Mesodermal cell (in vitro differentiated cells): ENCODE measurements at regions not wholly inside any gene's neighbourhood (a gene's known extent, or its start where the extent isn't known, plus 50 kb on each side); places are given as distances from the start of the nearest gene placed in this dataset.
"Not testable (repeated sequence)": the region's sequence is repeated elsewhere in the genome, so short reads cannot be mapped to it uniquely, and the experiment has no call there.

Experiments used
- H3K27ac ChIP-seq: 2 replicates; pipeline ENCODE4 v1.7.0; 2013; ENCODE audit warnings: mild to moderate bottlenecking, low read depth, low read length, moderate library complexity; ENCODE audit not compliant: severe bottlenecking
- H3K36me3 ChIP-seq: 2 replicates; pipeline ENCODE4 v1.7.1; 2013; ENCODE audit warnings: mild to moderate bottlenecking, low read length, moderate library complexity; ENCODE audit not compliant: control insufficient read depth, insufficient read depth
- H3K4me1 ChIP-seq: one replicate; pipeline ENCODE4 v1.7.1; 2013; ENCODE audit warnings: mild to moderate bottlenecking, low read length; ENCODE audit not compliant: insufficient read depth, control insufficient read depth, poor library complexity, severe bottlenecking
- H3K4me3 ChIP-seq: 2 replicates; pipeline ENCODE4 v1.7.0; 2013; ENCODE audit warnings: low read length, control low read depth, mild to moderate bottlenecking; ENCODE audit not compliant: insufficient read depth, poor library complexity, severe bottlenecking; ENCODE audit errors: extremely low read depth
- H3K9me3 ChIP-seq: 2 replicates; pipeline ENCODE4 v1.7.1; 2013; ENCODE audit warnings: mild to moderate bottlenecking, low read length, moderate library complexity; ENCODE audit not compliant: control insufficient read depth
- WGBS, 2 experiments: methylation state at CpG; one replicate each; pipeline ENCODE4 v1.1.5; 2013; ENCODE audit warnings: missing lambda C conversion rate in 2 of 2; ENCODE audit not compliant: insufficient coverage in 2 of 2; 5-methylcytosine and 5-hydroxymethylcytosine counted together

GRCh38 chr3:174538151-174538550, 321.0 kb upstream of the NAALADL2 start:
- 66% methylated on average over 3 of the region's 3 CpGs; no CpG with 5 or more reads in 1 of the 2 experiments for WGBS, 2 experiments
- H3K9me3 ChIP-seq = no peaks in the 10 kb centered on the region
- no peak overlapping the region for H3K27ac ChIP-seq
- no peaks in the 10 kb centered on the region for H3K4me1 ChIP-seq
- H3K36me3 ChIP-seq = no peaks in the 10 kb centered on the region
- H3K4me3 ChIP-seq = no peak overlapping the region

GRCh38 chr3:174540116-174540908, 318.8 kb upstream of the NAALADL2 start:
- H3K4me1 ChIP-seq = no peaks in the 10 kb centered on the region
- no peak overlapping the region for H3K27ac ChIP-seq
- H3K4me3 ChIP-seq = no peak overlapping the region
- no peaks in the 10 kb centered on the region for H3K36me3 ChIP-seq
- WGBS, 2 experiments = 17 to 70% methylated on average over 1 to 3 of the region's 3 CpGs
- H3K9me3 ChIP-seq = no peaks in the 10 kb centered on the region

GRCh38 chr3:174541708-174542315, 317.3 kb upstream of the NAALADL2 start:
- no peaks in the 10 kb centered on the region for H3K4me1 ChIP-seq
- H3K27ac ChIP-seq = no peak overlapping the region
- 86 to 100% methylated on average over 1 of the region's 2 CpGs for WGBS, 2 experiments
- no peaks in the 10 kb centered on the region for H3K36me3 ChIP-seq
- no peaks in the 10 kb centered on the region for H3K9me3 ChIP-seq
- no peak overlapping the region for H3K4me3 ChIP-seq

- Histone ChIP-seq H3K9me3 (no peaks in the 10 kb centered on the region), H3K27ac (no peak overlapping the region), H3K4me3 (no peak overlapping the region), H3K4me1 (no peaks in the 10 kb centered on the region), H3K36me3 (no peaks in the 10 kb centered on the region)
- WGBS, 2 experiments = no CpG with 5 or more reads among the region's 2 CpGs
Observed at GRCh38 chr3:174547801-174548435, 311.2 kb upstream of the NAALADL2 start.

GRCh38 chr3:174548841-174549623, 310.1 kb upstream of the NAALADL2 start:
- H3K9me3 ChIP-seq = no peaks in the 10 kb centered on the region
- WGBS, 2 experiments = 77 to 88% methylated on average over 2 to 3 of the region's 4 CpGs
- H3K27ac ChIP-seq = no peak overlapping the region
- H3K4me3 ChIP-seq = no peak overlapping the region
- no peaks in the 10 kb centered on the region for H3K4me1 ChIP-seq
- H3K36me3 ChIP-seq = no peaks in the 10 kb centered on the region

DNA sequence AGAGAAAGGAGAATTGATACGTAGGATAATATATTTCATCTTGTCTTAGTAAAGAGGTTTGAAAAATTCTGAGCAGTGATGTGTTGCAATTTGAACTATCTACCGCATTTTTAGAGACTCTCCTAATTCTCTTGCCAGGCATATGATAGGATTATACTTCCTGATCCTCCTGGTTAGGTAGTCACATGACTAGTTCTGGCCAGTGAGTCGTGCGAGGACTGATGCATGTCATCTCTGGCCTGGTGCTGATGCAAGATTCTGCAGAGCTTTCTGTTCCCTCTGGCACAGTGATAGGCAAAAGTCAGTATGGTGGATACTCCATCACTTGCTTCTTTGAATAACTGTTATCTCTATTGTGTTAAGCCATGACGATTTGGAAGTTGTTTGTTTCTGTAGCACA, 277.6 kb upstream of the NAALADL2 start:
- Histone ChIP-seq H3K36me3 (no peaks in the 10 kb centered on the region), H3K4me1 (no peaks in the 10 kb centered on the region), H3K4me3 (no peak overlapping the region), H3K9me3 (no peaks in the 10 kb centered on the region), H3K27ac (no peak overlapping the region)
- 88 to 100% methylated on average over 3 of the region's 5 CpGs for WGBS, 2 experiments

DNA sequence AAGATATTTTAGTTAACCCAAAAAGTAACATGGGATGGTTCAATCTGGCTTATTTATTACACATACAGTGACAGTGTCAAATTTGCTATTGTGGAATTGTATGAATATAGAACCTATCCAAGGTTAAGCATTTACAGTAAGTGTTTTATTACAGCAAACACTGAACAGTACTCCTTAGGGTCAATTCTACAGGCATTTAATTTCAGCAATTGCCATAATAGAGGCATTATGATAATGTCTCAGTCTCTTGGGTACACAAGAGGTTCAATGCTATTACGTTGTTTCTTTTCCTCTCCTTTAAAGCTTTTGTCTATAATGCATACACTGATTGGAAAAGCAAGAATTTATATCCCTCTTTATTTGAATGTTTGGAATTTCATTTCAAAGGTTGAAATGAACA, 275.7 kb upstream of the NAALADL2 start:
- no peak overlapping the region for H3K4me3 ChIP-seq
- H3K36me3 ChIP-seq = no peaks in the 10 kb centered on the region
- no peaks in the 10 kb centered on the region for H3K9me3 ChIP-seq
- H3K4me1 ChIP-seq = no peaks in the 10 kb centered on the region
- no peak overlapping the region for H3K27ac ChIP-seq
- WGBS, 2 experiments = no CpG with 5 or more reads among the region's 1 CpG

GRCh38 chr3:174587137-174587536, 272.0 kb upstream of the NAALADL2 start:
- not testable (repeated sequence) for H3K9me3 ChIP-seq, H3K27ac ChIP-seq, H3K36me3 ChIP-seq, H3K4me3 ChIP-seq, H3K4me1 ChIP-seq
- no CpG with 5 or more reads among the region's 1 CpG for WGBS, 2 experiments

DNA sequence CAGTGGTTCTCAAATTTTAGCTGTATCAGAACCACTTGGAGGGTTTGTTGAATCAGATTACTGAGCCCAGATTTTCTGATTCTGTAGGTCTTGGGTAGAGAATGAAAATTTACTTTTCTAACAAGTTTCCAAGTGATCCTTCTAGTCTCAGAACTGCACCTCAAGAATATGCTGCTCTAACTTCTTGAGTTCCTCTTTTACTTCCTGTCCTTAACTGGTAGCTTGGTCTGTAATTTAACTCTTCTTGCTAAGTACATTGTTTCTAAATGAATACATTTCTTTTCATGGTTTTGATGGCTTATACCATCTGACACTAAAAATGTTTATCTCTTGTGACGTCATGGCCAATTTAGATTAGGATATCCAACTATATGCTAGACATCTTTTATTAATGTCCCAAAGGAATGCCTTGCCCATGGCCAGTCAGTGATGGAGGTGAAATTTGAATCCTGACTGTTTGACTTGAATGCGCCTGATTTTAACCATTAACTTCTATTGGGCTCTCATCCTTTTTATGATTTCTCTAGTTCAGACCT, 262.6 kb upstream of the NAALADL2 start:
- H3K4me1 ChIP-seq = no peaks in the 10 kb centered on the region
- H3K36me3 ChIP-seq = no peaks in the 10 kb centered on the region
- H3K27ac ChIP-seq = no peak overlapping the region
- no peak overlapping the region for H3K4me3 ChIP-seq
- no CpG with 5 or more reads among the region's 2 CpGs for WGBS, 2 experiments
- H3K9me3 ChIP-seq = no peaks in the 10 kb centered on the region

DNA sequence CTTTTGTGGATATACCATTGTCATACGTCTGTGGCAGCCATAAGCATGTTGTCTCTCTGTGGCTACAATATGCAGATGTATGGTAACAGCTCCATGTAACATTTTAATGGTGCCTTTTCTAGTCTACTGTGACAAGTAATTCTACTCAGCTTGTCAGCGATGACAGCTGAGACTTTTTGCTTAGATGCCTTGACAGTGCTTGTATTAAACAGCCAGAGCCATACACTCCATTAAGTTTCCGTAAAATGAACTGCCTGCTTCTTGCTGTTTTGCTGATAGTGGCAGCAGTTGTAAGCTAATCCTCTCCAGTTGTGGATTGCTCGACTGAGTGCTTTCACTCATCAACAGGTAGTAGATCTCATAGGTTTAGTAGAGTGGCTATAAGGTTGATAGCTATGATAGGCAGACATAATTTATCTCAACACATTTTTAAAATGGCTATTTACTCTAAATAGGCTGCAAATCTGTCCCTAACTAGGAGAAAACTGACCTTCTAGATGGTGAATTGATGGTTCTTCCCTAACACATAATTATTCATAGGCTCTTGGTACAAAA, 260.2 kb upstream of the NAALADL2 start:
- Histone ChIP-seq H3K27ac (no peak overlapping the region), H3K36me3 (no peaks in the 10 kb centered on the region), H3K4me3 (no peak overlapping the region), H3K9me3 (no peaks in the 10 kb centered on the region), H3K4me1 (no peaks in the 10 kb centered on the region)
- 83 to 100% methylated on average over 1 to 2 of the region's 4 CpGs for WGBS, 2 experiments
